EL (cell line): ENCODE measurements at regions not wholly inside any gene's neighbourhood (a gene's known extent, or its start where the extent isn't known, plus 50 kb on each side); places are given as distances from the start of the nearest gene placed in this dataset.
A peak's percentile ranks its signal among the peaks of the same experiment; 100 is the strongest.

ENCODE experiments used
- DNase-seq: peaks from one replicate; pipeline ENCODE4 v3.0.0-alpha.2; 2016

- DNase-seq = no peak
Measured at GRCh38 chr6:147823936-147824335, 315.4 kb downstream of the SAMD5 start.

DNA sequence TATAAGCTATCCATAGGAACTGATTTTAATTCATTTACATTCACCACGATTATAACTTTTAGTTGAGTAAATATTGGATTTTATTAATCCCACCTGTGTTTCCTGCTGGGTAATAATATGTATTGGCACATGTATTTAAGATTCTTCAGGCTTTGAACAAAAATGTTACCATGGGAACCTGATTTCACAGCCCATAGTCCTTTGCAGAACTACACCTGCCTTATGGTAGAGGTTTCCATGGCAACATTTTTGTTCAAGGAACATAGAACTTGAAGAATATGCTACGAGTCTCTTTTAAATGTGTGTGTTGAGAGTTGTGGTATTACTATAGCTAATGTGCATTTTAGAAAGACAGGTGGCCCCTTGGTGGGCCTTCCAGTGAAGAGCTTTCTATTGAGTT is 317.4 kb downstream of the SAMD5 start:
- no peak for DNase-seq

- no peak for DNase-seq
Measured at GRCh38 chr6:147826698-147827097, 318.2 kb downstream of the SAMD5 start.

GRCh38 chr6:147829418-147829817 is 320.9 kb downstream of the SAMD5 start:
- no peak for DNase-seq

GRCh38 chr6:147829835-147830234 is 321.3 kb downstream of the SAMD5 start:
- DNase-seq = no peak

DNA sequence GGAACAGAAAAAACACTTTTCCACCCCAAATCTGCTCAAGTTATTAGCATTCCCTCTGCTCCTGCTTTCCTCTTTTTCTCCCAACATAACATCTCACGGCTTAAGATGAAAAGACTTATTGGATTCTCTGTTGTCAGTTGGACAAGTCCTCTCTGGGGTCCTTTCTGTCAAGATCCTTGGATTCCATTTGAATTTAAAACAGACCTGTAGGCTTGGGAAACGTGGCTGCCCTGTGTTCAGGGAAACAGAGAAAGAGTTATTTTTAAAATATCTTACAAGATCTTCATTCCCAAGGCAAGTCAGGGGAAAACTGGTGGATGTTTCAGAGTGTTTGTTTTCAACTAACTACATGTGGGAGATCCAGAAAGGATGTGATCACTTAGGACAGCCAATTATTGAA is 322.9 kb downstream of the SAMD5 start:
- no peak for DNase-seq

DNA sequence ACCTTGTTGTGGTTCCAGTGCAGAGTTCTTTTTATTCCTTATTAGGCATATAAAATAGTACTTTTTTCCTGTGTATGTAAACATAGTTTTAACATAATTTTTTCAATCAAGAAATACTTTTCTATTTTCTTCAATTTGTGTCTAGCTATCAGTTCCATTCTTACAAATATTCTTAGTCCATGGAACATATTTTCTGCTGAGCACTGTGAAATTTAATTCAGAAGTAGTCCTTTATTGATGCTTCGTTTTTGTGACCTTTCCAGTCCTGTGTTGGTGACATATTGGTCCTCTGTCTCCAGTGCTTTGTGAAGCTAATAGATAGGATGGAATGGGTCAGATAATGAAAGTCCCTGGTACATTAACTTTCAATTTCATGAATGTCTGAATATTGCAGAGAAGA is 325.1 kb downstream of the SAMD5 start:
- no peak for DNase-seq

DNA sequence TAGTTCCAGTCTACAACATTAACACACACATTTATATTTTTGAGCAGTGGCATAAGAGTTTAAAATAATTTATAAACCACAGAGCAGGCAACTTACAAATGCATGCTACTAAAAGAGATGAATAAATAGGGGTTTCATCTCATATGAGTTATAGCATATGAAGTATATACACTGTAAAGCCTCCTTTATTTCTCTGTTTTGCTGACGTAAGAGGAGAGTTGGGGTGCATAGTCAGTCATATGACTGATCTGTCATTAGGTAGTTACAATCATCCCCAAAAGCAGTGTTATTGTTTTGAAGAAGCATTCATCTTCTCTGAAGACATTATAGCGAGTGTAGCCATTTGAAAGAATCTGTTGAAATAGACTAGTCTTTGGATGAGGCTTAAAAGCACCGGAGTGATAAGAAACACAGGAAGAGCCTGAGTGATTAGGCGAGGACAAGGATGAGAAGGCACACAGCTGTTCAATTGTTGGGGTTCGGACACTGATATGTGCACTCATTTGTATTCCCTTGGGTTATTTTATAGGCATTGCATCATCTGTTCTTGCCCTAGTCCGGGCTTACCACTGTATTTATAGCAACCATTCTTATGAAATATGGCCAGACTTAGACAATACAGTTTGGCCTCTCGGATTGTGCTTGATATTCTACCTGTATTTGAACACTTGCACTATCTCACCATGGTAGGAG is 325.7 kb downstream of the SAMD5 start:
- no peak for DNase-seq

DNA sequence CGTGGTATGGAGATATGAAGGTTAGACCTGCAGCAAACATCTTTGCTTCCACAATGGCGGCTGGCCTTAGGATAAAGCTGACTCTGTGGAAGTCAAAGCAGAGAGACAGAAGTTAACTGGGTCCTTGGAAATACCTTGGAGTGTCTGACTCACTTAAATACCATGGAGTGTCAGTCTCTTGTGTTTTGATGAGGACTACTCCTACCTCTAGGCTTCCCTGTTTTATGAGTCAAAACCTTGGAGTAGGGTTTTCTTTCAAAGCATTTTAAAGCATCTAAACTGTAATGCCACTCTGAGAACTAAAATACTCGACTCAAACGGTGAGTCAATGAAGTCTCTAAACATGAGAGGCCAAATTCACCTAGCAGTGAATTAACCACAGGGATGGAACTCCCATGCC is 329.1 kb downstream of the SAMD5 start:
- DNase-seq = no peak

GRCh38 chr6:147839708-147840610 is 331.5 kb downstream of the SAMD5 start:
- DNase-seq = no peak

DNA sequence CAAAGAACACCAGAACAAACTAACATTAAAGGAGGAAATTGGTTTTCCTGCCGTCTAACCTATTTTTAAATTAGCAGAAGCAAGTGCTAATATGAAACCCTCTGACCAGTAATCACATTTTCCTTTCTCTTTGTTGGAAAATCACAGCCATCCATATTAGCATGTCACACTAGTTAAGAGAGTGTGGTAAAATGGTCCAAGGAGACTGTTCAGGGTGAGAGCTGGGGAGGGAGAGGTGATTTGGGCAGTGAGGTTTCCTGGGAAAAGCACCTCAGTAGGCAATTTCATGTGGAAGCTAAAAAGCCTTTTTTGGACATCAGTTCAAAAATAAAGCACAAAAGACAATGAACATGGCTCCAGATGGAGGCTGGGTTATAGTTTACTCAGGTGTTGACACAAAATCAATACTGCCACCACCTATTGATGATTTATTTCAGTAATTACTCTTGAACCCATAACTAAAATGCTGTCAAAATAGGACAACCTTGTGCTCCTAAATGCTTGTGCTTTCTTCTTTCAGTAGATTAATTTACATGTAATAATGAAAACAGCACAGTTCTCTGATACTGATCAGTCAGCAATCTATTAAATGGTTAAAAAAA is 333.2 kb downstream of the SAMD5 start:
- DNase-seq = no peak

DNA sequence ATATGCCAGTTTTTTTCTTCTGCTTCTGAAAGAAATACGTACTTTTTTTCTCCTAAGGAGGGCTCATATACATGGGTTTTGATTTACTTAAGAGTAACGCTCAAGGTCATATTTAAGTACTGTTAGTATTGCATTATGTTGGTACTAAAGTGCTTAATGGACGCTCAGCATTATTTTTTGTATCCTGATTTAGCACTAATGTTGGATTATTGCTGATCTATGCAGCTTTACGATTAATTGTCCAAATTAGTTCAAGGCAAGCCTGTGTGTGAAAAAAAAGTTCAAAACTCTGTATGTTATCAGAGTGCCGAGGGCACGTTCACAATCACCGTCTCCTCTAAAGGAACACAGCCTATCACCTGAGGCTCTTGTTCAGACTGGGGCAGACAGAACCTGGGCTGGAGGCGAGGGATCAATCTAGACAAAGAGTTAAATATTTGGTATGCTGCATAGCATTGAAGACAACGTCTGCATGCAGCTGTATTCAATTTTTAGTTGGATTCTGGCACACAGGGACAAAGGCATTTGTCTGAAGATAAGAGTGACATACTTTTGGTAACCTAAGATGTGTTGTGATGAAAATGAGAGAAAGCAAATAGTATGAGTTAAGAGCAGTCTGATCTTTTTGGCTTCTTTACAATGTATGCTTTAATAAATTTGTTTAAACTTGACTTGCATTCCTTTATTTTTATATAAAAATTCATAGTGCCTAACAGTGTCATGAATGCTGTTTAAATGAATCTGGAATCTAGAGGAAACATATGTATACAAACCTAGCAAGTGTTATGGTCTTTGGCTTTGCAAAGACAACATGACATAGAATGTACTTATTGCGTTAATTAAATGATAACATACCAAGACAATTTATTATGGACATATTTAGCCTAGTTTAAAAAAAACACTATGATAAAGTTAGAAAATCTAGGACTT is 341.2 kb downstream of the SAMD5 start:
- no peak for DNase-seq

- peak; percentile 21 for DNase-seq
Measured at GRCh38 chr6:147852772-147853171, 344.3 kb downstream of the SAMD5 start.

- no peak for DNase-seq
Measured at GRCh38 chr6:147853574-147853973, 345.1 kb downstream of the SAMD5 start.

DNA sequence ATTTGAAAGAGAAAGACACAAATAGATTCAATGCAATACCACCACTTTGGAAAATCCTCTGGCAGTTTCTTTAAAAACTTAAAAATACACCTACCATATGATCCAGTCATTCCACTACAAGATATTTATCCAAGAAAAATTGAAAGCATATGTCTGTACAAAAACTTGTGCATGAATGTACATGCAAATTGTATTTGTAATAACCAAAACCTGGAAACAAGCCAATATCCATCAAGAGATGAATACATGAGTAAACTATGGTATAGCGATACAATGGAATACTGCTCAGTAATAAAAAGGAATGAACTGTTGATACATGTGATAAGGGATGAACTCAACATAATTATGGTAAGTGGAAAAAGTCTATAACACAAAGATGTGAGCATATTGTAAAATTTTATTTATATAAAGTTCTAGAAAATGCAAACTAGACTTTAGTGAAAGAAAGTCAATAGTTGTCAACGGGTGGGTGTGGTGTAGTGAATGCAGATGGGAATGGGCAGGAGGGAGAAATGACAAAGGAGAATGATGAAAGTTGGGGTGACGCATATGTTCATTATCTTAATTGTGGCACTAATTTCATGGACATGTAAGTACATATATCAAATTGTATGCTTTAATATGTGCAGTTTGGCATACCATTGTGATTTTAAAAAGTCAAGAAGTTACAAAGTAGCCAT is 347.5 kb downstream of the SAMD5 start:
- DNase-seq = no peak

DNA sequence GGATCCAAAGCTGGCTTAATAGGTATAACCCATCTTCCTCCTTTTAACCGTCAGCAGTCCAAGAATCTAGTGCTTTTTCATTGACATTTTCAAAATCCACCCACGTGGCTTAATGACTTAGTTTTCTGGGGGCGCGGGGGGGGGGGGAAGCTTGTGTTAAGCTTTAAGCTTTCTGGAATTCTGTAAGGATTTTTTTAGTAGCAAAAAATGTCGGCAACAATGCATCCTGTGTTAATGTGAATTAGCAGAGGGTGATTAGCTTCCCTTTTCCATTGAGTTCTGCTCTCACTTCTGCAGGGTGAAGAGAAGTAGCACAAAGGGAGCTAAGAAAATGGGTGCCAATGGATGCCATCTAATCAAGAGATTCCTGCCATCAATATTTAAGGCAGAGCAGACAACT is 348.2 kb downstream of the SAMD5 start:
- DNase-seq = no peak

DNA sequence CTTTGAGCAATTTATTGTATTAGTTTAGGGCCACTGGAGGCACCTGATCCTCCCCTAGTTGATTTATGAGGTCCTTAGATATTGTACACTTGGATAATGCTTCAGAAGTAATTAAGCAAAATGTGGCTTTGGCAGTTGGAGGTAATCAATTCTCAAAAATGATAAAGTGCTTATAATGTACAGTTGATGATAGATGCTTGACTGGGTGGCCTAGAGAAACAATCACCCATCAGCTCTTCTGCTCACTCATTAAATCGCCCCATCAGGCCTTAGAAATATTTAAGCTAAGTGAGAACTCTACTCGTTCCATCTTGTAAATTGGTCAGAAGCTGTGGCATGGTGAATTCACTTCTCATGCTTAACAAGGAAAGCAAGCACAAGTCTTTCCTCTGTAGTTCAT is 349.9 kb downstream of the SAMD5 start:
- no peak for DNase-seq

- DNase-seq = no peak
Measured at GRCh38 chr6:147859071-147859470, 350.6 kb downstream of the SAMD5 start.

GRCh38 chr6:147861696-147862095 is 353.2 kb downstream of the SAMD5 start:
- DNase-seq = no peak

DNA sequence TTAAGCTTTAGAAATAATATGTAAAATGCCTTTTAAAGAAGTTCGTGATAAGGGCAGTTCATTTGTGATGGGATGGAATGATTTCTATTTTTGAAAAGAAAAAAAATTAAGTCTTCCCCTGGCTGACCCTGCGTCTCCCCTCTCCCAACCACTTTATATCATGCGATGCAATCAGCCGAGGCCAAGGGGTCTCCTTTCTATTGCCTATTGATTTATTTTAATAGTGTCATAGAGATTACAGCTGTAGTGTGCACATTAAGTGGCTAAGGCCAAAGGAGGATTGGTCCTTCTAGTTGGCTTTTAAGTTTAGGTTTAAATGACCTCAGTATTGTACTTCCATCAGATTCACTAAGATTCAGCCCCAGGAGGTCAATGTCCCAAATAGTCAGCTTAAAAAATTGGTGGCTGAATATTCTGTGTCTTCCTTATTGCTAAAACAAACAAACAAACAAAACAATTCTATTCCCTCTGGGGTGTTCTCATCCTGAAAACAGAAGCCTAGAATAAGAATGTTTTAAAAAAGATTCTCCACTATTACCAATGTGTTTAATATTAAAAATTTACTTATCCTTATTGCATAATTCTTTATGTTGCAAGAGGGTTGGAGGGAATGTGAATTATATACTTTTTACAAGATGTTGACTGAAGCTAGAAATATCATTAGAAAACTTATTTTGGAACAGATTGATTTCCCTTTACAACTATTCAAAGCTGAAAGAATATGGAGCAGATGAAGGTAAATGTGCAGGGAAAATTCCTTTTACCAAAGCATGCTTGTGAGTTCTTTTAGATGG is 359.1 kb downstream of the SAMD5 start:
- no peak for DNase-seq

DNA sequence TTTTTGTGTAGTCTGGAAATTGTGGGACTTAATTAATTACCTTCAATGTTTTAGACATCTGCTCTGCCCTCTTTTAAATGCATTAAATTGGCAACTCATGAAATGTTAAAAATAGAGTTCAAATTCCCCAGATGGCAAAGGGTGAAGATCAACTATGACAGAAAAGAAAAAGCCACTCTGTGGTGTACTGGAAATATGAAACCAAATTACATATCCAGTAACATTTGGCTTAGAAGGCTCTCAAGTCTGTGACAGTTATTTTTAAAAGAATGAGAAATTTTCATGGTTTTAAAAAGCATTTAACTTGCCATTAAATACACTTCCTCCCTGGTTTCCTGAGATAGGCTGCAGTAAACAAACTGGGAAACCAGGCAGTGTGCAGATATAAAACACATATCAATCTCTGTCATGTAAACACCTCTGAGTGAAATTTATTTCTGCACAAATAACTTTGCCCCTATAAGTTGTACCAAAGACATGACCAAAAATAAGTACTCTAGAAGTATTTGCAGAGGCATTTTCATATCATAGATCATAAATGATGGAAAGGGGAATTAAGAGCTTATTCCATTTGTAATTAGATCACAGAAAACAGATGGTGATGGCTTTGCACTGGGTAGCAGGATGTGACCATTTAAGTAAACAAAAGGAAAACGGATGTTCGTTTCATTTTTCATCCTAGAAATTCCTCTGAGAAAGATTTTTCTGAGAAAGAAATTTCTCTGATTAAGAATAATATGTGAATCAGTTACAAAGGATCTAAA is 360.1 kb downstream of the SAMD5 start:
- peak; percentile 6 for DNase-seq
